ENCODE measurements at regions not wholly inside any gene's neighbourhood (a gene's known extent, or its start where the extent isn't known, plus 50 kb on each side); places are given as distances from the start of the nearest gene placed in this dataset.

- no peak overlapping the region for H3K4me3 ChIP-seq (ENCODE audit: low read length)
- TF ChIP-seq, protein P1, sequence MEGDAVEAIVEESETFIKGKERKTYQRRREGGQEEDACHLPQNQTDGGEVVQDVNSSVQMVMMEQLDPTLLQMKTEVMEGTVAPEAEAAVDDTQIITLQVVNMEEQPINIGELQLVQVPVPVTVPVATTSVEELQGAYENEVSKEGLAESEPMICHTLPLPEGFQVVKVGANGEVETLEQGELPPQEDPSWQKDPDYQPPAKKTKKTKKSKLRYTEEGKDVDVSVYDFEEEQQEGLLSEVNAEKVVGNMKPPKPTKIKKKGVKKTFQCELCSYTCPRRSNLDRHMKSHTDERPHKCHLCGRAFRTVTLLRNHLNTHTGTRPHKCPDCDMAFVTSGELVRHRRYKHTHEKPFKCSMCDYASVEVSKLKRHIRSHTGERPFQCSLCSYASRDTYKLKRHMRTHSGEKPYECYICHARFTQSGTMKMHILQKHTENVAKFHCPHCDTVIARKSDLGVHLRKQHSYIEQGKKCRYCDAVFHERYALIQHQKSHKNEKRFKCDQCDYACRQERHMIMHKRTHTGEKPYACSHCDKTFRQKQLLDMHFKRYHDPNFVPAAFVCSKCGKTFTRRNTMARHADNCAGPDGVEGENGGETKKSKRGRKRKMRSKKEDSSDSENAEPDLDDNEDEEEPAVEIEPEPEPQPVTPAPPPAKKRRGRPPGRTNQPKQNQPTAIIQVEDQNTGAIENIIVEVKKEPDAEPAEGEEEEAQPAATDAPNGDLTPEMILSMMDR (conservative IDR thresholded peaks at IDR 0.05; ENCODE audit: low read length), result no peak
- DNase-seq (ENCODE audit: low read depth), result no peak
Measured at GRCh38 chr6:25224242-25224641, 54.9 kb upstream of the CARMIL1 start.

- no peak overlapping the region for H3K4me3 ChIP-seq (ENCODE audit: low read length)
- TF ChIP-seq, protein P1 (conservative IDR thresholded peaks at IDR 0.05; ENCODE audit: low read length), result no peak
- DNase-seq (ENCODE audit: low read depth), result no peak
Measured at GRCh38 chr6:25227854-25228253, 51.3 kb upstream of the CARMIL1 start.

All from AG10803 (cell line).